ENCODE measurements at regions not wholly inside any gene's neighbourhood (a gene's known extent, or its start where the extent isn't known, plus 50 kb on each side); places are given as distances from the start of the nearest gene placed in this dataset.
A peak's percentile ranks its signal among the peaks of the same experiment; 100 is the strongest.
"Not testable (repeated sequence)": the region's sequence is repeated elsewhere in the genome, so short reads cannot be mapped to it uniquely, and the experiment has no call there.

GRCh38 chrX:10469-11458 is 270.4 kb upstream of the PLCXD1 start:
- not testable (repeated sequence) for H3K4me3 ChIP-seq (ENCODE audit: low read depth, low read length); DNase-seq (ENCODE audit: low read depth)

- DNase-seq (ENCODE audit: low read depth); H3K4me3 ChIP-seq (ENCODE audit: low read depth, low read length): not testable (repeated sequence)
Measured at GRCh38 chrX:13821-14443, 267.2 kb upstream of the PLCXD1 start.

GRCh38 chrX:14452-14851 is 266.7 kb upstream of the PLCXD1 start:
- not testable (repeated sequence) for DNase-seq (ENCODE audit: low read depth); H3K4me3 ChIP-seq (ENCODE audit: low read depth, low read length)

- DNase-seq (ENCODE audit: low read depth); H3K4me3 ChIP-seq (ENCODE audit: low read depth, low read length): not testable (repeated sequence)
Measured at GRCh38 chrX:18768-19454, 262.3 kb upstream of the PLCXD1 start.

- not testable (repeated sequence) for H3K4me3 ChIP-seq (ENCODE audit: low read depth, low read length)
Measured at GRCh38 chrX:19455-19827, 261.7 kb upstream of the PLCXD1 start.

GRCh38 chrX:19912-20571 is 261.1 kb upstream of the PLCXD1 start:
- TF ChIP-seq POLR2A (IDR thresholded peaks at IDR 0.05; ENCODE audit: extremely low read depth, insufficient read length) = no peak
- no peak for TF ChIP-seq MAX (IDR thresholded peaks at IDR 0.05; ENCODE audit: low read depth, low read length)
- no peak for TF ChIP-seq CTCF (IDR thresholded peaks at IDR 0.05; ENCODE audit: low read depth, low read length)
- no peak for TF ChIP-seq MYC (IDR thresholded peaks at IDR 0.05; ENCODE audit: low read depth, low read length)
- no peak overlapping the region for H3K4me3 ChIP-seq (ENCODE audit: low read depth, low read length)
- peak; percentile 28 for DNase-seq (ENCODE audit: low read depth)

More at GRCh38 chrX:19455-19827, 261.7 kb upstream of the PLCXD1 start:
- not testable (repeated sequence) for DNase-seq (ENCODE audit: low read depth)

- not testable (repeated sequence) for H3K4me3 ChIP-seq (ENCODE audit: low read depth, low read length); DNase-seq (ENCODE audit: low read depth)
Measured at GRCh38 chrX:24139-24538, 257.0 kb upstream of the PLCXD1 start.
